OCI-LY7 (cell line): ENCODE measurements at regions not wholly inside any gene's neighbourhood (a gene's known extent, or its start where the extent isn't known, plus 50 kb on each side); places are given as distances from the start of the nearest gene placed in this dataset.

ENCODE experiments used
- EZH2phosphoT487 ChIP-seq: fragments of 200-600 bp; sonication (generic); IDR thresholded peaks from 2 replicates; pipeline ENCODE4 v1.6.1; 2018; ENCODE audit warnings: low read depth, borderline replicate concordance, mild to moderate bottlenecking, mixed run types, antibody characterized with exemption, low read length, moderate library complexity, mixed read lengths
- TF ChIP-seq, protein P1 (sequence below): fragments of 200-600 bp; sonication (generic); conservative IDR thresholded peaks from 2 replicates; pipeline ENCODE4 v1.5.1; 2014; ENCODE audit warnings: mild to moderate bottlenecking, antibody characterized with exemption, low read length, moderate library complexity, mixed read lengths

DNA sequence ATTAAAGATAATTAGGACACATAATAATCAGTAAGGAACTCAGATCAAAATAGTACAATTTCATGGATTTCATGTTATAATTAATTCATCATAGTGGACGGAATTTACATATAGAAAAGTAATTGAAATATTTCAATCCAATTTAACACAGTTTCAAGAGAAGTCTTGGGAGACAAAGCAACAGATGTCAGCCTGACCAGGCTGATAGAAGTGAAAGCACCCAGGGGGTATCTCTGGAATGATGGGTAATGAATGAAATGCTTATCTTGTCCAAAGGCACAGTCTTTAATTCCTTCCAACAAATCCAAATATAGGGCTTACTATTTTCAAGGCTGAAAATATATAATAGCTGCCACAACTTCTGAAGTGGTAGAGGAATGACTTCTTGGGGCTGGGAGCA is 629.3 kb upstream of the RGMB start:
- TF ChIP-seq, protein P1, sequence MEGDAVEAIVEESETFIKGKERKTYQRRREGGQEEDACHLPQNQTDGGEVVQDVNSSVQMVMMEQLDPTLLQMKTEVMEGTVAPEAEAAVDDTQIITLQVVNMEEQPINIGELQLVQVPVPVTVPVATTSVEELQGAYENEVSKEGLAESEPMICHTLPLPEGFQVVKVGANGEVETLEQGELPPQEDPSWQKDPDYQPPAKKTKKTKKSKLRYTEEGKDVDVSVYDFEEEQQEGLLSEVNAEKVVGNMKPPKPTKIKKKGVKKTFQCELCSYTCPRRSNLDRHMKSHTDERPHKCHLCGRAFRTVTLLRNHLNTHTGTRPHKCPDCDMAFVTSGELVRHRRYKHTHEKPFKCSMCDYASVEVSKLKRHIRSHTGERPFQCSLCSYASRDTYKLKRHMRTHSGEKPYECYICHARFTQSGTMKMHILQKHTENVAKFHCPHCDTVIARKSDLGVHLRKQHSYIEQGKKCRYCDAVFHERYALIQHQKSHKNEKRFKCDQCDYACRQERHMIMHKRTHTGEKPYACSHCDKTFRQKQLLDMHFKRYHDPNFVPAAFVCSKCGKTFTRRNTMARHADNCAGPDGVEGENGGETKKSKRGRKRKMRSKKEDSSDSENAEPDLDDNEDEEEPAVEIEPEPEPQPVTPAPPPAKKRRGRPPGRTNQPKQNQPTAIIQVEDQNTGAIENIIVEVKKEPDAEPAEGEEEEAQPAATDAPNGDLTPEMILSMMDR: no peak
- no peak for TF ChIP-seq EZH2phosphoT487
